ENCODE measurements at regions not wholly inside any gene's neighbourhood (a gene's known extent, or its start where the extent isn't known, plus 50 kb on each side); places are given as distances from the start of the nearest gene placed in this dataset.
A peak's percentile ranks its signal among the peaks of the same experiment; 100 is the strongest.

DNA sequence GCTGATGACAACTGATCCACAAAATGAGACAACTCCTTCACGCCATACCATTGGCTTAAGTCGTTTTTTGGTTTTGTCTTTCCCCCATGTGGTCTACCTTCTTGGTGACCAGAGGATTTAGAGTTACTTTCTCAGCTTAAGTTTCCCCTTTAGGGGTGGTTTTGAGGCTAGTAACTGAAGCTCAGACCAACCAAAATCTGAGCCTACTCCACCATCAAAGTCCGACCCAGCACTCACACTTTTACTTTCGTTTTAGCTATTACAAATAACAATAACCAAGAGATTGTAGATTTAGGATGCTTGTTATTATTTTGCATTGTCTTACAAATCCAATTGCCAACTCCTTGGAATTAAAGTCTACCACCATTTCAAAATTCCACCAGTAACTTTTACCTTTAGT, 130.6 kb upstream of the MDM1 start:
- TF ChIP-seq, protein P1, sequence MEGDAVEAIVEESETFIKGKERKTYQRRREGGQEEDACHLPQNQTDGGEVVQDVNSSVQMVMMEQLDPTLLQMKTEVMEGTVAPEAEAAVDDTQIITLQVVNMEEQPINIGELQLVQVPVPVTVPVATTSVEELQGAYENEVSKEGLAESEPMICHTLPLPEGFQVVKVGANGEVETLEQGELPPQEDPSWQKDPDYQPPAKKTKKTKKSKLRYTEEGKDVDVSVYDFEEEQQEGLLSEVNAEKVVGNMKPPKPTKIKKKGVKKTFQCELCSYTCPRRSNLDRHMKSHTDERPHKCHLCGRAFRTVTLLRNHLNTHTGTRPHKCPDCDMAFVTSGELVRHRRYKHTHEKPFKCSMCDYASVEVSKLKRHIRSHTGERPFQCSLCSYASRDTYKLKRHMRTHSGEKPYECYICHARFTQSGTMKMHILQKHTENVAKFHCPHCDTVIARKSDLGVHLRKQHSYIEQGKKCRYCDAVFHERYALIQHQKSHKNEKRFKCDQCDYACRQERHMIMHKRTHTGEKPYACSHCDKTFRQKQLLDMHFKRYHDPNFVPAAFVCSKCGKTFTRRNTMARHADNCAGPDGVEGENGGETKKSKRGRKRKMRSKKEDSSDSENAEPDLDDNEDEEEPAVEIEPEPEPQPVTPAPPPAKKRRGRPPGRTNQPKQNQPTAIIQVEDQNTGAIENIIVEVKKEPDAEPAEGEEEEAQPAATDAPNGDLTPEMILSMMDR (IDR thresholded peaks at IDR 0.05; ENCODE audit: low read length), result no peak
- TF ChIP-seq EZH2 (IDR thresholded peaks at IDR 0.05; ENCODE audit: borderline replicate concordance, low read length), result no peak
- Histone ChIP-seq H3K27ac (ENCODE audit: low read depth, low read length, poor library complexity, severe bottlenecking) (no peak overlapping the region), H3K9ac (ENCODE audit: low read length) (no peak overlapping the region), H3K79me2 (ENCODE audit: insufficient read depth, low read length) (no peaks in the 10 kb centered on the region), H3K4me3 (ENCODE audit: low read depth, low read length, poor library complexity, severe bottlenecking) (peak overlapping the region; percentile 15), H3F3A (ENCODE audit: insufficient read depth, low read length) (no peaks in the 10 kb centered on the region), H4K20me1 (ENCODE audit: insufficient read depth, low read length) (no peaks in the 10 kb centered on the region), H3K9me3 (ENCODE audit: low read length) (no peaks in the 10 kb centered on the region), H3K4me2 (ENCODE audit: low read length) (peak overlapping the region; percentile 47; the same call in 1 of the 2 replicates), H2AFZ (ENCODE audit: low read length) (no peak overlapping the region), H3K9me2 (ENCODE audit: low read depth, low read length) (no peaks in the 10 kb centered on the region), H3K27me3 (ENCODE audit: insufficient read depth, low read length) (0 out of 2 replicates have a peak, but pooled peaks cover 4% of the 10 kb centered on the region), H3K4me1 (ENCODE audit: insufficient read depth, low read length, severe bottlenecking) (no peaks in the 10 kb centered on the region), H3K36me3 (ENCODE audit: insufficient read depth, low read length) (no peaks in the 10 kb centered on the region)

- Histone ChIP-seq H3K9me2 (ENCODE audit: low read depth, low read length) (no peaks in the 10 kb centered on the region), H4K20me1 (ENCODE audit: insufficient read depth, low read length) (no peaks in the 10 kb centered on the region), H3K27ac (ENCODE audit: low read depth, low read length, poor library complexity, severe bottlenecking) (no peak overlapping the region), H3F3A (ENCODE audit: insufficient read depth, low read length) (no peaks in the 10 kb centered on the region), H2AFZ (ENCODE audit: low read length) (no peak overlapping the region), H3K4me1 (ENCODE audit: insufficient read depth, low read length, severe bottlenecking) (no peaks in the 10 kb centered on the region), H3K4me3 (ENCODE audit: low read depth, low read length, poor library complexity, severe bottlenecking) (no peak overlapping the region), H3K4me2 (ENCODE audit: low read length) (no peak overlapping the region), H3K36me3 (ENCODE audit: insufficient read depth, low read length) (no peaks in the 10 kb centered on the region), H3K27me3 (ENCODE audit: insufficient read depth, low read length) (0 out of 2 replicates have a peak, but pooled peaks cover 4% of the 10 kb centered on the region), H3K79me2 (ENCODE audit: insufficient read depth, low read length) (no peaks in the 10 kb centered on the region), H3K9ac (ENCODE audit: low read length) (no peak overlapping the region), H3K9me3 (ENCODE audit: low read length) (no peaks in the 10 kb centered on the region)
- TF ChIP-seq EZH2 (IDR thresholded peaks at IDR 0.05; ENCODE audit: borderline replicate concordance, low read length), result no peak
- TF ChIP-seq, protein P1 (IDR thresholded peaks at IDR 0.05; ENCODE audit: low read length), result no peak
Observed at GRCh38 chr12:68465227-68465626, 133.1 kb upstream of the MDM1 start.

DNA sequence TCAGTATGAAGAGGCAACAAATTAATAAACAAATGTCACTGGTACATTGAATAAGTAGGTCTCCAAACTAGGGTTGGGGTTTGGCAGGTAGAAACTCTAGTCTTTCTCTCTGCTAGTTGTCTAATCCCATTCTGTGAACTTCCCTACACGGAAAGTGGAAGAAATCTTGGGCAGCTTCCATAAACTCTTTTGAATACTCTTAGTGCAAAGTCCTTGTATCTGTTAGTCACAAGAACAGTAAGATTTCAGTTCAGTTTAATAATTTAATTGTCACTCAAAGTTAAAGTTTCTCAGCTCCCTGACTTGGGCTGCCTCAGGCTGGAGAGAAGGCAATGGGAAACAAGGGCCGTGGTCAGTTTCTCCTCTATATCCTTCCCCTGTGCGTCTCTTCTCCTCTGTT, 135.4 kb upstream of the MDM1 start:
- no peaks in the 10 kb centered on the region for H3K27me3 ChIP-seq (ENCODE audit: insufficient read depth, low read length)
- no peaks in the 10 kb centered on the region for H3F3A ChIP-seq (ENCODE audit: insufficient read depth, low read length)
- H3K36me3 ChIP-seq (ENCODE audit: insufficient read depth, low read length), result no peaks in the 10 kb centered on the region
- H4K20me1 ChIP-seq (ENCODE audit: insufficient read depth, low read length), result no peaks in the 10 kb centered on the region
- no peaks in the 10 kb centered on the region for H3K4me1 ChIP-seq (ENCODE audit: insufficient read depth, low read length, severe bottlenecking)
- H3K9me3 ChIP-seq (ENCODE audit: low read length), result no peaks in the 10 kb centered on the region
- no peaks in the 10 kb centered on the region for H3K9me2 ChIP-seq (ENCODE audit: low read depth, low read length)
- H3K4me3 ChIP-seq (ENCODE audit: low read depth, low read length, poor library complexity, severe bottlenecking), result no peak overlapping the region
- H3K79me2 ChIP-seq (ENCODE audit: insufficient read depth, low read length), result no peaks in the 10 kb centered on the region
- no peak overlapping the region for H2AFZ ChIP-seq (ENCODE audit: low read length)
- H3K4me2 ChIP-seq (ENCODE audit: low read length), result no peak overlapping the region
- H3K27ac ChIP-seq (ENCODE audit: low read depth, low read length, poor library complexity, severe bottlenecking), result no peak overlapping the region
- H3K9ac ChIP-seq (ENCODE audit: low read length), result no peak overlapping the region
- TF ChIP-seq, protein P1 (IDR thresholded peaks at IDR 0.05; ENCODE audit: low read length), result no peak
- no peak for TF ChIP-seq EZH2 (IDR thresholded peaks at IDR 0.05; ENCODE audit: borderline replicate concordance, low read length)
